ENCODE measurements at regions not wholly inside any gene's neighbourhood (a gene's known extent, or its start where the extent isn't known, plus 50 kb on each side); places are given as distances from the start of the nearest gene placed in this dataset.

- no peaks in the 10 kb centered on the region for H3K36me3 ChIP-seq (replicated peaks in 1 of 2)
- H3K9me3 ChIP-seq (replicated peaks in 1 of 3) = no peaks in the 10 kb centered on the region
- TF ChIP-seq CTCF (IDR thresholded peaks at IDR 0.05) (no peak), POLR2A (IDR thresholded peaks at IDR 0.05) (no peak)
- no peaks in the 10 kb centered on the region for H3K4me1 ChIP-seq (replicated peaks in 1 of 2)
- peaks cover 9% of the 10 kb centered on the region for H3K27me3 ChIP-seq
- intact Hi-C loops (cut with DNase I) = no loop called here
- H3K27ac ChIP-seq = no peak overlapping the region
- no peak for DNase-seq
- WGBS, 4 donors = 19 to 33% (median 29%) methylated on average over 1 of the region's 1 CpG
- H3K4me3 ChIP-seq = no peak overlapping the region
Measured at GRCh38 chr9:91474656-91475055, 51.0 kb upstream of the NFIL3 start.

All from adrenal gland (tissue), 9 donors.